HG02642 (cell line): ENCODE measurements at regions not wholly inside any gene's neighbourhood (a gene's known extent, or its start where the extent isn't known, plus 50 kb on each side); places are given as distances from the start of the nearest gene placed in this dataset.
"Not testable (repeated sequence)": the region's sequence is repeated elsewhere in the genome, so short reads cannot be mapped to it uniquely, and the experiment has no call there.

ENCODE experiments used
- ATAC-seq: cut with Tn5 transposase; IDR thresholded peaks from one replicate; pipeline ENCODE4 v1.9.1; 2021; ENCODE audit warnings: mild to moderate bottlenecking; ENCODE audit not compliant: unreplicated experiment, poor library complexity

GRCh38 chr7:81206667-81207360 is 288.0 kb upstream of the SEMA3C start:
- ATAC-seq: no peak

- no peak for ATAC-seq
Measured at GRCh38 chr7:81206217-81206616, 287.4 kb upstream of the SEMA3C start.

- ATAC-seq: no peak
Measured at GRCh38 chr7:81201188-81201587, 282.3 kb upstream of the SEMA3C start.

GRCh38 chr7:81198766-81199165 is 279.9 kb upstream of the SEMA3C start:
- ATAC-seq: no peak

GRCh38 chr7:81197266-81197665 is 278.4 kb upstream of the SEMA3C start:
- no peak for ATAC-seq

- no peak for ATAC-seq
Measured at GRCh38 chr7:81195033-81195432, 276.2 kb upstream of the SEMA3C start.

- ATAC-seq: no peak
Measured at GRCh38 chr7:81190997-81191768, 272.3 kb upstream of the SEMA3C start.

- ATAC-seq: no peak
Measured at GRCh38 chr7:81187753-81188152, 268.9 kb upstream of the SEMA3C start.

- no peak for ATAC-seq
Measured at GRCh38 chr7:81186691-81187090, 267.8 kb upstream of the SEMA3C start.

- ATAC-seq: no peak
Measured at GRCh38 chr7:81185072-81185471, 266.2 kb upstream of the SEMA3C start.

- ATAC-seq: no peak
Measured at GRCh38 chr7:81183326-81183725, 264.5 kb upstream of the SEMA3C start.

GRCh38 chr7:81182056-81182455 is 263.2 kb upstream of the SEMA3C start:
- ATAC-seq: not testable (repeated sequence)

GRCh38 chr7:81181066-81181465 is 262.2 kb upstream of the SEMA3C start:
- no peak for ATAC-seq

- ATAC-seq: no peak
Measured at GRCh38 chr7:81180573-81180972, 261.7 kb upstream of the SEMA3C start.

GRCh38 chr7:81175275-81175940 is 256.6 kb upstream of the SEMA3C start:
- no peak for ATAC-seq

GRCh38 chr7:81173766-81174281 is 255.0 kb upstream of the SEMA3C start:
- no peak for ATAC-seq

GRCh38 chr7:81170291-81170690 is 251.4 kb upstream of the SEMA3C start:
- ATAC-seq: no peak

GRCh38 chr7:81167934-81168333 is 249.1 kb upstream of the SEMA3C start:
- ATAC-seq: no peak

- ATAC-seq: no peak
Measured at GRCh38 chr7:81165070-81165469, 246.2 kb upstream of the SEMA3C start.

- ATAC-seq: no peak
Measured at GRCh38 chr7:81162771-81163525, 244.1 kb upstream of the SEMA3C start.
